Trophoblast cell (in vitro differentiated cells and primary cell): ENCODE measurements at regions not wholly inside any gene's neighbourhood (a gene's known extent, or its start where the extent isn't known, plus 50 kb on each side); places are given as distances from the start of the nearest gene placed in this dataset.
"Not testable (repeated sequence)": the region's sequence is repeated elsewhere in the genome, so short reads cannot be mapped to it uniquely, and the experiment has no call there.

Experiments
- DNase-seq, 2 donors: peaks; one replicate each; pipeline ENCODE4 v3.0.0-alpha.2; 2016
- H2AFZ ChIP-seq: 2 replicates; pipeline ENCODE4 v1.6.1; 2013; ENCODE audit warnings: low read length, moderate library complexity, mild to moderate bottlenecking; ENCODE audit not compliant: insufficient read depth, poor library complexity
- H2AK5ac ChIP-seq: 2 replicates; pipeline ENCODE4 v1.6.1; 2013; ENCODE audit warnings: mild to moderate bottlenecking, low read length
- H2BK120ac ChIP-seq: 2 replicates; pipeline ENCODE4 v1.6.1; 2013; ENCODE audit warnings: low read length, mild to moderate bottlenecking, moderate library complexity; ENCODE audit not compliant: insufficient read depth, poor library complexity
- H2BK12ac ChIP-seq: 2 replicates; pipeline ENCODE4 v1.6.1; 2013; ENCODE audit warnings: mild to moderate bottlenecking, low read length, moderate library complexity
- H2BK5ac ChIP-seq: 2 replicates; pipeline ENCODE4 v1.6.1; 2013; ENCODE audit warnings: low read length, low read depth, moderate library complexity, mild to moderate bottlenecking; ENCODE audit not compliant: poor library complexity
- H3K14ac ChIP-seq: 2 replicates; pipeline ENCODE4 v1.6.1; 2013; ENCODE audit warnings: mild to moderate bottlenecking, low read length
- H3K18ac ChIP-seq: 2 replicates; pipeline ENCODE4 v1.6.1; 2013; ENCODE audit warnings: mild to moderate bottlenecking, low read length
- H3K23ac ChIP-seq: 2 replicates; pipeline ENCODE4 v1.6.1; 2013; ENCODE audit warnings: low read length
- H3K27ac ChIP-seq: 2 replicates; pipeline ENCODE4 v1.5.1; 2013; ENCODE audit warnings: low read depth, mild to moderate bottlenecking, inconsistent platforms, low read length, moderate library complexity
- H3K27me3 ChIP-seq: 2 replicates; pipeline ENCODE4 v1.6.1; 2013; ENCODE audit warnings: inconsistent platforms, mild to moderate bottlenecking, low read length, moderate library complexity; ENCODE audit not compliant: insufficient read depth
- H3K36me3 ChIP-seq, 2 experiments: 1 replicate in 1 of 2; 2 replicates in 1 of 2; pipeline ENCODE4 v1.6.1; 2013; ENCODE audit warnings: low read length in 2 of 2, mild to moderate bottlenecking in 2 of 2, moderate library complexity in 1 of 2; ENCODE audit not compliant: insufficient read depth in 2 of 2, control insufficient read depth in 1 of 2
- H3K4ac ChIP-seq: 2 replicates; pipeline ENCODE4 v1.6.1; 2013; ENCODE audit warnings: low read depth, mild to moderate bottlenecking, low read length, moderate library complexity
- H3K4me1 ChIP-seq, 2 experiments: 1 replicate in 1 of 2; 2 replicates in 1 of 2; pipeline ENCODE4 v1.6.1; 2013; ENCODE audit warnings: low read length in 2 of 2, mild to moderate bottlenecking in 2 of 2, moderate library complexity in 1 of 2; ENCODE audit not compliant: insufficient read depth in 2 of 2, control insufficient read depth in 1 of 2
- H3K4me2 ChIP-seq: 2 replicates; pipeline ENCODE4 v1.6.1; 2013; ENCODE audit warnings: inconsistent platforms, mild to moderate bottlenecking, low read length, moderate library complexity
- H3K4me3 ChIP-seq: 2 replicates; pipeline ENCODE4 v1.5.1; 2013; ENCODE audit warnings: mild to moderate bottlenecking, low read depth, low read length, inconsistent platforms
- H3K79me1 ChIP-seq: one replicate; pipeline ENCODE4 v1.6.1; 2013; ENCODE audit warnings: low read length
- H3K79me2 ChIP-seq: 2 replicates; pipeline ENCODE4 v1.6.1; 2013; ENCODE audit warnings: low read length, mild to moderate bottlenecking; ENCODE audit not compliant: control insufficient read depth, insufficient read depth, poor library complexity
- H3K9ac ChIP-seq: 2 replicates; pipeline ENCODE4 v1.6.1; 2013; ENCODE audit warnings: mild to moderate bottlenecking, low read length
- H3K9me3 ChIP-seq: 2 replicates; pipeline ENCODE4 v1.6.1; 2013; ENCODE audit warnings: low read depth, mild to moderate bottlenecking, control low read depth, inconsistent platforms, low read length; ENCODE audit not compliant: insufficient read depth
- H4K12ac ChIP-seq: 2 replicates; pipeline ENCODE4 v1.6.1; 2013; ENCODE audit warnings: low read depth, mild to moderate bottlenecking, low read length, moderate library complexity
- H4K8ac ChIP-seq: 2 replicates; pipeline ENCODE4 v1.6.1; 2013; ENCODE audit warnings: low read depth, mild to moderate bottlenecking, low read length, moderate library complexity
- H4K91ac ChIP-seq: one replicate; pipeline ENCODE4 v1.6.1; 2013; ENCODE audit warnings: low read depth, mild to moderate bottlenecking, low read length, moderate library complexity
- WGBS: extraction: QIAGEN DNeasy Blood & Tissue Kit; methylation state at CpG from one replicate; pipeline ENCODE4 v1.1.7; 2013; ENCODE audit warnings: missing lambda C conversion rate; ENCODE audit not compliant: insufficient read length, insufficient coverage; ENCODE audit errors: extremely low coverage; 5-methylcytosine and 5-hydroxymethylcytosine counted together

- H3K27me3 ChIP-seq, H2AFZ ChIP-seq, H3K9ac ChIP-seq, H4K91ac ChIP-seq, H3K23ac ChIP-seq, H3K79me2 ChIP-seq, H3K14ac ChIP-seq, H3K4me1 ChIP-seq, H2BK12ac ChIP-seq, DNase-seq, H3K4me3 ChIP-seq, H2AK5ac ChIP-seq, H3K27ac ChIP-seq, H3K4me2 ChIP-seq, H2BK5ac ChIP-seq, H3K36me3 ChIP-seq, H3K79me1 ChIP-seq, H4K8ac ChIP-seq, H3K18ac ChIP-seq, H3K4ac ChIP-seq, H2BK120ac ChIP-seq, H4K12ac ChIP-seq: not testable (repeated sequence)
- peaks cover 24% of the 10 kb centered on the region for H3K9me3 ChIP-seq
- WGBS, result no CpG with 5 or more reads among the region's 5 CpGs
Measured at GRCh38 chr10:42719339-42719738, 63.3 kb upstream of the BMS1 start.

DNA sequence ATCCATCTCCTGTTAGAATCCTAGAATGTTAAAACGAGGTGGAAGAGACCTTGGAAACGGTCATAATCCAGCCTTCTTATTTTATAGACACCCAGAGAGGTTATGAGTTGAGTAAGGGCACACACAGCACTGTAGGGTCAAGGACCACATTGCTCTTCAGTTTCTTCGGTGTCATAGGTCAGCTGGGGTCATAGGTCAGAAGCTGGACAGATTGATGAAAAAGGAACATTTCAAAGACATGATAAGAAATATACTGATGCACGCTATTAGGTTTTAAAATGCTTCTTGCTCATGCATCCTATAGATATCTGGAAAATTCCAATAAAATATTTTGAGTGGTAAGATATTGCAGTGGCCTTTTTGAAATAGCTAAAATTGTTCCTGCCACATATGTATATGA is 60.0 kb upstream of the BMS1 start:
- Histone ChIP-seq H3K27me3 (no peaks in the 10 kb centered on the region), H4K12ac (no peak overlapping the region), H4K91ac (no peak overlapping the region), H3K36me3 (no peaks in the 10 kb centered on the region), H3K4me3 (no peak overlapping the region), H3K4me1 (no peaks in the 10 kb centered on the region), H3K9me3 (peaks cover 20% of the 10 kb centered on the region), H3K79me2 (no peaks in the 10 kb centered on the region), H3K18ac (no peak overlapping the region), H3K14ac (no peak overlapping the region), H2BK5ac (no peak overlapping the region), H2AFZ (no peak overlapping the region), H3K4me2 (no peak overlapping the region), H2BK120ac (no peak overlapping the region), H3K4ac (no peak overlapping the region), H4K8ac (no peak overlapping the region), H3K9ac (no peak overlapping the region), H3K27ac (no peak overlapping the region), H3K23ac (no peak overlapping the region), H2AK5ac (no peak overlapping the region), H3K79me1 (no peaks in the 10 kb centered on the region), H2BK12ac (no peak overlapping the region)
- DNase-seq, result no peak
- WGBS, result no CpG with 5 or more reads among the region's 4 CpGs

GRCh38 chr10:42723549-42723948 is 59.0 kb upstream of the BMS1 start:
- H2BK12ac ChIP-seq, H3K4me1 ChIP-seq, H3K79me1 ChIP-seq, H3K79me2 ChIP-seq, H3K9ac ChIP-seq, H3K23ac ChIP-seq, H4K8ac ChIP-seq, DNase-seq, H4K91ac ChIP-seq, H2BK120ac ChIP-seq, H2BK5ac ChIP-seq, H3K36me3 ChIP-seq, H3K27ac ChIP-seq, H3K4me2 ChIP-seq, H3K4ac ChIP-seq, H2AFZ ChIP-seq, H3K18ac ChIP-seq, H3K4me3 ChIP-seq, H2AK5ac ChIP-seq, H3K27me3 ChIP-seq, H3K14ac ChIP-seq, H4K12ac ChIP-seq: not testable (repeated sequence)
- H3K9me3 ChIP-seq, result peaks cover 22% of the 10 kb centered on the region
- WGBS, result no CpG with 5 or more reads among the region's 3 CpGs

- not testable (repeated sequence) for H2BK12ac ChIP-seq, H3K4me3 ChIP-seq, H3K4me1 ChIP-seq, H3K18ac ChIP-seq, H3K9ac ChIP-seq, H3K79me1 ChIP-seq, H4K91ac ChIP-seq, H2AK5ac ChIP-seq, DNase-seq, H3K27me3 ChIP-seq, H4K8ac ChIP-seq, H3K4ac ChIP-seq, H3K79me2 ChIP-seq, H3K23ac ChIP-seq, H3K4me2 ChIP-seq, H2AFZ ChIP-seq, H2BK5ac ChIP-seq, H3K14ac ChIP-seq, H3K36me3 ChIP-seq, H3K27ac ChIP-seq, H4K12ac ChIP-seq, H2BK120ac ChIP-seq
- peaks cover 24% of the 10 kb centered on the region for H3K9me3 ChIP-seq
- WGBS, result no CpG with 5 or more reads among the region's 2 CpGs
Measured at GRCh38 chr10:42724660-42725059, 57.9 kb upstream of the BMS1 start.
